ENCODE measurements at regions not wholly inside any gene's neighbourhood (a gene's known extent, or its start where the extent isn't known, plus 50 kb on each side); places are given as distances from the start of the nearest gene placed in this dataset.

DNA sequence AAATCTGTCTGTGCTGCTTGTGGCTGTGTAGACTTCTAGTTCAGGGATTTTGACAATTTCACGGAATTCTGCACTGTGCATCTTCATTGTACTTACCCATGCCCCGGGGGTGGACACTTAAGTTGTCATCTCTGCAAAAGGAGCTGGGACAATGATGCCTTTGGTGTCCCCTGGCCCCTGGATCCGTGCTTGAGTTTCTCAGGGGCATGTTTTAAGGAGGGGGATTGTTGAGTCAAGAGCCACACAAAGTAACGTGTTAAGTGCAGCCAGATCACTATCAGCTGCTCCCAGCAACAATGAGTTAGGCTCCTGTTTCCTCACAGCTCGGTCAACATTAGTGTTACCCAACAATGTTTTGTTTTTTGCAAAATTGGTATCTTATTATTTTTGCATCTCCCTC lies 305.0 kb upstream of the DIO3 start:
- no TSS peak for BruUV-seq (replicated peaks)
- in situ Hi-C loops (cut with HindIII; ENCODE audit: low pct_unique_long_range_greater_than_20kb, low sequenced_read_pairs) (no loop called here), intact Hi-C loops (cut with micrococcal nuclease; ENCODE audit: unreplicated experiment) (no loop called here)
- no peaks in the 10 kb centered on the region for H3K27me3 ChIP-seq (ENCODE audit: control insufficient read depth, insufficient read depth, low read length)
- ChIA-PET CTCF (no interaction called here), POLR2A (no interaction called here)
- H3K36me3 ChIP-seq (ENCODE audit: control insufficient read depth, insufficient read depth, low read length): no peaks in the 10 kb centered on the region
- no peak for TF ChIP-seq TCF7L2 (IDR thresholded peaks at IDR 0.05; ENCODE audit: low read depth, low read length)
- TF ChIP-seq, protein P1, sequence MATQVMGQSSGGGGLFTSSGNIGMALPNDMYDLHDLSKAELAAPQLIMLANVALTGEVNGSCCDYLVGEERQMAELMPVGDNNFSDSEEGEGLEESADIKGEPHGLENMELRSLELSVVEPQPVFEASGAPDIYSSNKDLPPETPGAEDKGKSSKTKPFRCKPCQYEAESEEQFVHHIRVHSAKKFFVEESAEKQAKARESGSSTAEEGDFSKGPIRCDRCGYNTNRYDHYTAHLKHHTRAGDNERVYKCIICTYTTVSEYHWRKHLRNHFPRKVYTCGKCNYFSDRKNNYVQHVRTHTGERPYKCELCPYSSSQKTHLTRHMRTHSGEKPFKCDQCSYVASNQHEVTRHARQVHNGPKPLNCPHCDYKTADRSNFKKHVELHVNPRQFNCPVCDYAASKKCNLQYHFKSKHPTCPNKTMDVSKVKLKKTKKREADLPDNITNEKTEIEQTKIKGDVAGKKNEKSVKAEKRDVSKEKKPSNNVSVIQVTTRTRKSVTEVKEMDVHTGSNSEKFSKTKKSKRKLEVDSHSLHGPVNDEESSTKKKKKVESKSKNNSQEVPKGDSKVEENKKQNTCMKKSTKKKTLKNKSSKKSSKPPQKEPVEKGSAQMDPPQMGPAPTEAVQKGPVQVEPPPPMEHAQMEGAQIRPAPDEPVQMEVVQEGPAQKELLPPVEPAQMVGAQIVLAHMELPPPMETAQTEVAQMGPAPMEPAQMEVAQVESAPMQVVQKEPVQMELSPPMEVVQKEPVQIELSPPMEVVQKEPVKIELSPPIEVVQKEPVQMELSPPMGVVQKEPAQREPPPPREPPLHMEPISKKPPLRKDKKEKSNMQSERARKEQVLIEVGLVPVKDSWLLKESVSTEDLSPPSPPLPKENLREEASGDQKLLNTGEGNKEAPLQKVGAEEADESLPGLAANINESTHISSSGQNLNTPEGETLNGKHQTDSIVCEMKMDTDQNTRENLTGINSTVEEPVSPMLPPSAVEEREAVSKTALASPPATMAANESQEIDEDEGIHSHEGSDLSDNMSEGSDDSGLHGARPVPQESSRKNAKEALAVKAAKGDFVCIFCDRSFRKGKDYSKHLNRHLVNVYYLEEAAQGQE (IDR thresholded peaks at IDR 0.05; ENCODE audit: insufficient read depth in 1 of 2, low read depth in 2 of 2, low read length in 1 of 2): no peak
- TF ChIP-seq, protein P2, sequence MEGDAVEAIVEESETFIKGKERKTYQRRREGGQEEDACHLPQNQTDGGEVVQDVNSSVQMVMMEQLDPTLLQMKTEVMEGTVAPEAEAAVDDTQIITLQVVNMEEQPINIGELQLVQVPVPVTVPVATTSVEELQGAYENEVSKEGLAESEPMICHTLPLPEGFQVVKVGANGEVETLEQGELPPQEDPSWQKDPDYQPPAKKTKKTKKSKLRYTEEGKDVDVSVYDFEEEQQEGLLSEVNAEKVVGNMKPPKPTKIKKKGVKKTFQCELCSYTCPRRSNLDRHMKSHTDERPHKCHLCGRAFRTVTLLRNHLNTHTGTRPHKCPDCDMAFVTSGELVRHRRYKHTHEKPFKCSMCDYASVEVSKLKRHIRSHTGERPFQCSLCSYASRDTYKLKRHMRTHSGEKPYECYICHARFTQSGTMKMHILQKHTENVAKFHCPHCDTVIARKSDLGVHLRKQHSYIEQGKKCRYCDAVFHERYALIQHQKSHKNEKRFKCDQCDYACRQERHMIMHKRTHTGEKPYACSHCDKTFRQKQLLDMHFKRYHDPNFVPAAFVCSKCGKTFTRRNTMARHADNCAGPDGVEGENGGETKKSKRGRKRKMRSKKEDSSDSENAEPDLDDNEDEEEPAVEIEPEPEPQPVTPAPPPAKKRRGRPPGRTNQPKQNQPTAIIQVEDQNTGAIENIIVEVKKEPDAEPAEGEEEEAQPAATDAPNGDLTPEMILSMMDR (IDR thresholded peaks at IDR 0.05): no peak
- no peak for TF ChIP-seq POLR2AphosphoS5 (IDR thresholded peaks at IDR 0.05; ENCODE audit: low read depth, low read length)
- TF ChIP-seq SIN3A (IDR thresholded peaks at IDR 0.05; ENCODE audit: borderline replicate concordance, insufficient read depth, low read depth, low read length): no peak
- no peak overlapping the region for H3K4me3 ChIP-seq (ENCODE audit: low read depth in 2 of 2, low read length in 2 of 2)
- DNase-seq (ENCODE audit: low read depth, low spot score) (no peak), ATAC-seq (no peak)
- H3K4me1 ChIP-seq (ENCODE audit: control insufficient read depth, insufficient read depth, low read length): no peaks in the 10 kb centered on the region
- H3K9me3 ChIP-seq (ENCODE audit: control insufficient read depth, insufficient read depth, low read depth, low read length): no peaks in the 10 kb centered on the region
- H3K27ac ChIP-seq (ENCODE audit: low read length): no peak overlapping the region

DNA sequence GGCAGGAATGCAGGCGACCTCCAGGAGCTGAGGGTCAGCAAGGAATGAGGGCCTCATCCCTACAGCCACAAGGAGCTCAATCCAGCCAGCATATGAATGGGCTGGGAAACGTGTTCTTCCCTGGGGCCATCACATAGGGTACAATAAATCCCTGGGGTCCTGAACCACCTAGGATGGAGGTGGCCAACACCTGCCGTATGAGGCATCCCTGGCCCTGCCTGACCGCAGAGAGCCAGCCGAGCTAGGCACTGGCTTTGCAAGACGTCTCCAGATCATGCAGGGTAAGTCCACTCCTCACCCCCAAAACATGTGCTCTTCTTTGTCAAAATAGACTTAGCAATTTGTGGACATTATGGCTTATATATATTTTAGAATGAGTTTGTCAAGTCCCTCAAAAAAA lies 303.7 kb upstream of the DIO3 start:
- DNase-seq (ENCODE audit: low read depth, low spot score) (no peak), ATAC-seq (no peak)
- CTCF ChIA-PET: no interaction called here
- intact Hi-C loops (cut with micrococcal nuclease; ENCODE audit: unreplicated experiment): no loop called here
- Histone ChIP-seq H3K36me3 (ENCODE audit: control insufficient read depth, insufficient read depth, low read length) (no peaks in the 10 kb centered on the region), H3K27me3 (ENCODE audit: control insufficient read depth, insufficient read depth, low read length) (no peaks in the 10 kb centered on the region), H3K4me3 (ENCODE audit: low read depth in 2 of 2, low read length in 2 of 2) (no peak overlapping the region), H3K4me1 (ENCODE audit: control insufficient read depth, insufficient read depth, low read length) (no peaks in the 10 kb centered on the region), H3K27ac (ENCODE audit: low read length) (no peak overlapping the region), H3K9me3 (ENCODE audit: control insufficient read depth, insufficient read depth, low read depth, low read length) (no peaks in the 10 kb centered on the region; the same call in 1 of the 2 replicates)
- in situ Hi-C loops (cut with HindIII; ENCODE audit: low pct_unique_long_range_greater_than_20kb, low sequenced_read_pairs): no loop called here
- TF ChIP-seq, protein P1 (IDR thresholded peaks at IDR 0.05; ENCODE audit: insufficient read depth in 1 of 2, low read depth in 2 of 2, low read length in 1 of 2): no peak
- TF ChIP-seq TCF7L2 (IDR thresholded peaks at IDR 0.05; ENCODE audit: low read depth, low read length): no peak
- TF ChIP-seq POLR2AphosphoS5 (IDR thresholded peaks at IDR 0.05; ENCODE audit: low read depth, low read length): no peak
- TF ChIP-seq, protein P2 (IDR thresholded peaks at IDR 0.05): no peak
- TF ChIP-seq SIN3A (IDR thresholded peaks at IDR 0.05; ENCODE audit: borderline replicate concordance, insufficient read depth, low read depth, low read length): no peak
- POLR2A ChIA-PET: no interaction called here
- no TSS peak for BruUV-seq (replicated peaks)

All from Panc1 (cell line).